ENCODE measurements at regions not wholly inside any gene's neighbourhood (a gene's known extent, or its start where the extent isn't known, plus 50 kb on each side); places are given as distances from the start of the nearest gene placed in this dataset.

DNA sequence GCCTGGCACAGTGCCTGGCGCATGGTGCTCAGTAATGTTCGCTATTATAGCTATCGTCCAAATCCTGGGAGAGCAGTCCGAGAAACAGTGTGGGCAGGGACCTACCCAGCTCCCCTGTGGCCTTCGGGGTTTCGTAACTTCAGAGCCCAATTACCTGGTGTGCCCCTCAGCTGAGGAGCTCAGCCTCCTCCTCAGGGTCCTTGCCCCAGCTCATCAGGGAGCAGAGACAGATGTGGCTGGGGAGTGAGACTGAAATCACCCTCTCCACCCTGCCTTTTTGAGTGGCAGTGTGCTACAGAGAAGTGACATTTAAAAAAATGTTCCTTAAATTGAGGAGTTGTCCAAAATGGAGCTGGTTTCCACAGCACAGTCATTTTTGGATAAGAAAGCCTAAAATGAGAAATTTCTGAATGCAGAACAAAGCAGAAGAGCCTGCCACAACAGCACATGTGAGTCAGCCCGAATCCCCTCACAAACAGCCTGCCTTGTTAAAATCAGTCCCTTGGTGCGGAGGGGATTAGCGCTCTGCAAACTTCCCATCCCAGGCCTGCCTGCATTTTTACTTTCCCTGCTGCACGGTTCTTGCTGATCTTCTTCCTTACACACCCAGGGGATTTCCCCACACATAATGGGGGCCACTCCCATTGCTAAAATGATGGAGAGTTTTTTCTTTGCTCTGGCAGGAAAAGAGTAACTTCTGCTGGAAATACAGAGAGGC lies 78.1 kb upstream of the PITX1 start:
- H3K4me3 Mint-ChIP-seq (ENCODE audit: low read depth) = no peak overlapping the region

DNA sequence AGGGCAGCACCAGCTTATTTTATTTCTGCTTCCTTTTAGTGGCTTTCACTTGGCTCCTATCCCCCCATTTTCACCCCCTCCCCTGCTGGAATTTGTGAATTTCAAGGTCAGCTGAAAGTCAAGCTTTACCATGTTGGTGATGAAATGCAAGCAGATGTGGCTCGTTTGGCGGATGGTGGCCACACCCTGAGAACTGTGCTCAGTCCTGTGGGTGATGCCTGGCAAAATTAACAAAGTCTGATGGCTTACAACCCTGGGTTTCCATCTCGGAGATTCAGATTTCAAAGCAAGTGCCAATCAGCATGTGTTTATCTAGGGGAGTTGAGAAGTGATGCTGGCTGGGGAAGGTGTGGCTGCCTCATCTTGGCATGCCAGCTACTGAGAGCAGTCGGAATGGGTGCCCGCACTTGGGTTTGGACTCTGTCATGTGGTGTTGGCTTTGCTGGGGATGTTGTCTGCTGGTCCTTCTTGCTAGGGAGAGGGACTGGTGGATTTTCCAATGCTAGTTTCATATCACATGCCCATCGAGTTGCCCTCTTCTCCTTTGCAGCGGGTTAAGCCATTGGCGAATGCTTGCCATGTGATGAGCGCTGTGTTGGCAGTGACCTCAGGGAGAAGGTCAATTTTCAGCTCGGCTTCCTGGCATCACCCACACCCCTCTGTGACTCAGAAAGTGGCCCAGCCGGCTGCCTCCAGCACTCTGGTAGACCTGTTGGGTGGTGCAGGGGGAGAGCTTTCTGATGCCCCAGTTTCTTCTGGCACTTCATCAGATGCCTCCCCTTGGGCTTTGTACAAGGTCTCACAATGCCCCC lies 77.0 kb upstream of the PITX1 start:
- no peak for DNase-seq (ENCODE audit: low spot score)
- no peak overlapping the region for H3K27ac Mint-ChIP-seq
- no peaks in the 10 kb centered on the region for H3K4me1 Mint-ChIP-seq (ENCODE audit: low read depth)
- H3K27me3 Mint-ChIP-seq (ENCODE audit: low read depth) = peaks cover 5% of the 10 kb centered on the region
- H3K4me3 Mint-ChIP-seq (ENCODE audit: low read depth) = no peak overlapping the region
- no peaks in the 10 kb centered on the region for H3K36me3 Mint-ChIP-seq (ENCODE audit: low read depth)
- no peaks in the 10 kb centered on the region for H3K9me3 Mint-ChIP-seq
- intact Hi-C loops (cut with micrococcal nuclease) = no loop called here

More for the DNA sequence above, 78.1 kb upstream of the PITX1 start:
- Mint-ChIP-seq H3K27ac (no peak overlapping the region), H3K4me1 (ENCODE audit: low read depth) (no peaks in the 10 kb centered on the region), H3K27me3 (ENCODE audit: low read depth) (peaks cover 3% of the 10 kb centered on the region), H3K36me3 (ENCODE audit: low read depth) (no peaks in the 10 kb centered on the region), H3K9me3 (no peaks in the 10 kb centered on the region)
- no peak for DNase-seq (ENCODE audit: low spot score)
- intact Hi-C loops (cut with micrococcal nuclease) = no loop called here

DNA sequence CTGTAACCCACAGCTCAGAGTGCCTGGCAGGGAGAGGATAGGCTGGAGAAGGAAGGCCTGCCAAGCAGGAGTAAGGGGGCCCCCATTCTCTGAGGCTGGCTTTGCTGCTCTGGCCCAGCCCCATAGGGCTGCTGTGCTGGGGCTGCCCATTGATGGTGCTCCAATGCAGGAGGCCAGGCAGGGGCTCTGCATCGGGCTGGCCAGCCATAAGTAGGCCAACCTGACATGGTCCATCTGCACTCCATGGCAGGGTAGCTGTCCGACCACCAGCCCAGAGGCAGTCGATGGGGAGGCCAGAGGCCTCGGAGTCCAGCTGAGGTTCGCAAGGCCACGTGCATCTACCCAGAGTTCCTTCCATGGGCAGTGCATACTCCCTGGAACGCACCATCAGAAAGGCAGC lies 75.0 kb upstream of the PITX1 start:
- no peak for DNase-seq (ENCODE audit: low spot score)
- intact Hi-C loops (cut with micrococcal nuclease) = no loop called here

DNA sequence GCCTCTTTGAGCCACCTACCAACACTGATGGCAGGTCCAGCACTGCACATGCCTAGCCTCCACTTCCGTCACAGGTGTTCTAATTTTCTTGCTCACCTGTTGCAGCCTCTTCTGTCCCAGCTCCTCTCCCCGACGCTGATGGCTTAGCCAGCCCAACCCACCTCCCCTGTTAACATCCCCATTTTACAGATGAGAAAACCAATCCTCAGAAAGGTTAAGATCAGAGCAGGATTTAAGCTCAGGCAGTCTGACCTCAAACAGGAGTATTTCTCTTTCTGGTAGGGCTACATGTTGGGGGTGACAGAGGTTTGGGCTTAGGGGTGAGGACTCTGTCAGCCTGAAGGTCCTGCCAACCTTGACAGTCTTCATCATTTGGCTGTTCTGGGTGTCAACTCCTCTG lies 74.5 kb upstream of the PITX1 start:
- Mint-ChIP-seq H3K27me3 (ENCODE audit: low read depth) (peaks cover 6% of the 10 kb centered on the region), H3K27ac (no peak overlapping the region), H3K36me3 (ENCODE audit: low read depth) (no peaks in the 10 kb centered on the region), H3K4me3 (ENCODE audit: low read depth) (no peak overlapping the region), H3K4me1 (ENCODE audit: low read depth) (no peaks in the 10 kb centered on the region), H3K9me3 (no peaks in the 10 kb centered on the region)
- no peak for DNase-seq (ENCODE audit: low spot score)
- intact Hi-C loops (cut with micrococcal nuclease) = no loop called here

More for the DNA sequence above, 75.0 kb upstream of the PITX1 start:
- Mint-ChIP-seq H3K36me3 (ENCODE audit: low read depth) (no peaks in the 10 kb centered on the region), H3K4me1 (ENCODE audit: low read depth) (no peaks in the 10 kb centered on the region), H3K27me3 (ENCODE audit: low read depth) (peaks cover 6% of the 10 kb centered on the region), H3K9me3 (no peaks in the 10 kb centered on the region), H3K4me3 (ENCODE audit: low read depth) (no peak overlapping the region), H3K27ac (no peak overlapping the region)

DNA sequence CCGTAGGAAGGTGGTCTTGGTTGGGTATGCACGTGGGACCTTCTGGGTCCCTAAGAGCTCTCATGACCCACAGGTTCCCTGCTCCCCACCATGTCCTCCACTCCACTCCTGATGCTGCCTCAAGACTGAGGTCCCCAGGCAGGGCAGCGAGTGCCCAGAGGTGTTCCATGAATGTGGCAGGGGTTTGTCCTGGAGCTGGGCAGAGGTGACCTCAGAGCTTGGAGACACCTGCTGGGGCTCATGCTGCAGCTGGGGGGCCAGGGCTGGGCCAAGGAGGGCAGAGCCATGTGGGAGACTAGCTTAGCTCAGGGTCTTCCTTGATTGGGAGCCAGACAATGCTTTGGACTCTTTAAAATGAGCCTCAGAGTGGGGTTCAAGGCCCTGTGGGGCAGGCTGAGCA lies 74.0 kb upstream of the PITX1 start:
- no peak for DNase-seq (ENCODE audit: low spot score)
- Mint-ChIP-seq H3K27me3 (ENCODE audit: low read depth) (peaks cover 6% of the 10 kb centered on the region), H3K36me3 (ENCODE audit: low read depth) (no peaks in the 10 kb centered on the region), H3K4me3 (ENCODE audit: low read depth) (no peak overlapping the region), H3K27ac (no peak overlapping the region), H3K4me1 (ENCODE audit: low read depth) (no peaks in the 10 kb centered on the region), H3K9me3 (no peaks in the 10 kb centered on the region)
- intact Hi-C loops (cut with micrococcal nuclease) = no loop called here

DNA sequence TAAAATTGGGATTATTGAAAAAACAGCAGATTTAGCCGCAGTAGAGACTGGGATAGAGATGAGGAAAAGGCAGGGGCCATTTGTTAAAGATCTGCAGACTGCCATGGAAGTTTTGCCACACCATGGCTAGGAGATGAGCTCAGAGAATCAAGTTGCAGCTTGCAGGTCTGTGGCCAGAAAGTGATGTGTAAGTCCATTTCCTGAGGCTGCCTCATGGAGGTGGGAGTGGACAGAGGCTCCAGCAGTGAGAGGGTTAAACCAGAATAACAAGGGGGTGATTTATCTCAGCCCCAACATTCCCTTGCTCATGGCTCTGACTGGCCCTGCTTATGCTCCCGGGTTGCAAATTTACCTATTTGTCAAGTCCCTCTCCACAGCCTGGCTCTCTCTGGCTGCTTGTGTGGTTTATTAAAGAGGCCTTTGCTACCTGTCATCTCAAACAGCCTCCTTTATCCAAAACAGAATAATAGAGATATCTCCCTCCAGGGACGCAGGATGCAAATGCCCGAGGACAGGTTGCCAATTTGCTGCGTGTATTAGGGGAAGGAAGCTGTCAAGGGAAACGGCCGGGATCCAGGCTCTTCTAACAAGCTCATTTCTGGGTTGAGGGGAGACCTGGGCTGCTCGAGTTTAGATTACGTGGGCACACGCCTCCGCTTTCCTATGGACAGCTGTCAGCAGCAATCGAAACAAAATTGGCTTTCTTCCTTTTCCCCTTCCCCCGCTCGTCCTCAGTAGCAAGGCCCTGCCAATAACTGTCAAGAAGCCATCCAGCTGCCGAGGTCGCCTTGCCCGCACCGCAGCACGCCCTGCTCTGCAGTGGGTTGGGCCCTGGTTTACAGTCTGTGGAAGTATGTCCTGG lies 72.8 kb upstream of the PITX1 start:
- Mint-ChIP-seq H3K9me3 (no peaks in the 10 kb centered on the region), H3K27me3 (ENCODE audit: low read depth) (peaks cover 6% of the 10 kb centered on the region)
- intact Hi-C loops (cut with micrococcal nuclease) = no loop called here

DNA sequence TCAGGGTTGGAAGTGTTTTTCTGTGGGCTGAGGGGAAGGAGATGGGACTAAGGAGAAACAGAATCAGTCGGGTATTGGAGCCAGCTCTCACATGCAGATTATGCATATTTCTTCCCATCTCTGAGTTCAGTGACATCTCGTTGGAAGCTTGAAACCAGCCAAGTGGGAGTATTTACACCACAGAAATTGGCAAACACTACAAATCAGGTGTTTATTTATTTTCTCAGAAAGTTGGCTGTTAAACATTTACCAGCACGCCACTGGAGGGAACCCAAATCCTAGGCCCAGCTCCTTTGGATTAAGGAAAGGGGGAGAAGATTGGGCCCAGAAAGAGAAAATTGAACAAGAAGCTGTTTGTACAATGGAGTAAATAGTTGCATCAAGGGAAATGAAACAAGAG lies 72.1 kb upstream of the PITX1 start:
- H3K9me3 Mint-ChIP-seq = no peaks in the 10 kb centered on the region
- intact Hi-C loops (cut with micrococcal nuclease) = no loop called here

More for the DNA sequence above, 72.8 kb upstream of the PITX1 start:
- no peaks in the 10 kb centered on the region for H3K36me3 Mint-ChIP-seq (ENCODE audit: low read depth)
- H3K27ac Mint-ChIP-seq = no peak overlapping the region
- no peaks in the 10 kb centered on the region for H3K4me1 Mint-ChIP-seq (ENCODE audit: low read depth)
- H3K4me3 Mint-ChIP-seq (ENCODE audit: low read depth) = no peak overlapping the region
- no peak for DNase-seq (ENCODE audit: low spot score)

DNA sequence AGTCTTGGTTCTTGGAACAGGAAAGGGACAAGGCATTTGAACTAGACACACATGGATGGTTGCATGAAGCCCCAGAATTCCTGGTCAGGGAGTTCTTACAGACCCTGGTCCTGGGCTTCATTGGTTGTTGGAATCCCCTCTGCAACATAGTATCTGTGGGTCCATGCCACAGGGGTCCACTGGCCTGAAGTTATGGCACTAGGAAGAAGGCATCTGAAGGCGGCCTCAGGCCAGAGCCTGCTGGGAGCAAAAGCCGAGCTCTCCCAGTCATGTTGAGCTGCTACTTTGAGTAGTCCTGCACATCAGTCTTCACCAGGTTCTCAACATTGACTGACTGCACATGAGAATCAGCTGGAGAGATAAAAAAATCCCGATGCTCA lies 71.1 kb upstream of the PITX1 start:
- no peaks in the 10 kb centered on the region for H3K4me1 Mint-ChIP-seq (ENCODE audit: low read depth)
- H3K4me3 Mint-ChIP-seq (ENCODE audit: low read depth) = no peak overlapping the region
- no peaks in the 10 kb centered on the region for H3K36me3 Mint-ChIP-seq (ENCODE audit: low read depth)
- DNase-seq (ENCODE audit: low spot score) = no peak
- H3K27ac Mint-ChIP-seq = no peak overlapping the region
- peaks cover 6% of the 10 kb centered on the region for H3K27me3 Mint-ChIP-seq (ENCODE audit: low read depth)
- H3K9me3 Mint-ChIP-seq = no peaks in the 10 kb centered on the region
- intact Hi-C loops (cut with micrococcal nuclease) = no loop called here

More for the DNA sequence above, 72.1 kb upstream of the PITX1 start:
- no peak overlapping the region for H3K27ac Mint-ChIP-seq
- no peaks in the 10 kb centered on the region for H3K4me1 Mint-ChIP-seq (ENCODE audit: low read depth)
- no peak overlapping the region for H3K4me3 Mint-ChIP-seq (ENCODE audit: low read depth)
- H3K36me3 Mint-ChIP-seq (ENCODE audit: low read depth) = no peaks in the 10 kb centered on the region
- no peak for DNase-seq (ENCODE audit: low spot score)
- H3K27me3 Mint-ChIP-seq (ENCODE audit: low read depth) = peaks cover 6% of the 10 kb centered on the region

DNA sequence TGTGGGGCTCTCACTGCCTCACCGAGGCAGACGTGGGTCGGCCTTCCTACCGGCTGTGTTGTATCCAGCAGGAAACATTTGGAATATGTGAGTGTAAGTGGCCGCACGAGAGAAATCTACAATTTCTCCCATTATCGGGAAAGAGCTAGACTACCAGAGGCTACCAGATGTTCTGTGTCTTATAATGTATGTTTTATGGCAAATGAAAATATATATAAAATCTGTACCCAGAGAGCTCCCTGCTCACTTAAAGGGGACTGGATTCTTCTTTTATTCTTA lies 69.5 kb upstream of the PITX1 start:
- DNase-seq (ENCODE audit: low spot score) = no peak
- intact Hi-C loops (cut with micrococcal nuclease) = no loop called here
- H3K9me3 Mint-ChIP-seq = no peaks in the 10 kb centered on the region
- H3K27ac Mint-ChIP-seq = no peak overlapping the region
- peaks cover 8% of the 10 kb centered on the region for H3K27me3 Mint-ChIP-seq (ENCODE audit: low read depth)
- H3K36me3 Mint-ChIP-seq (ENCODE audit: low read depth) = no peaks in the 10 kb centered on the region
- H3K4me1 Mint-ChIP-seq (ENCODE audit: low read depth) = no peaks in the 10 kb centered on the region
- H3K4me3 Mint-ChIP-seq (ENCODE audit: low read depth) = no peak overlapping the region

DNA sequence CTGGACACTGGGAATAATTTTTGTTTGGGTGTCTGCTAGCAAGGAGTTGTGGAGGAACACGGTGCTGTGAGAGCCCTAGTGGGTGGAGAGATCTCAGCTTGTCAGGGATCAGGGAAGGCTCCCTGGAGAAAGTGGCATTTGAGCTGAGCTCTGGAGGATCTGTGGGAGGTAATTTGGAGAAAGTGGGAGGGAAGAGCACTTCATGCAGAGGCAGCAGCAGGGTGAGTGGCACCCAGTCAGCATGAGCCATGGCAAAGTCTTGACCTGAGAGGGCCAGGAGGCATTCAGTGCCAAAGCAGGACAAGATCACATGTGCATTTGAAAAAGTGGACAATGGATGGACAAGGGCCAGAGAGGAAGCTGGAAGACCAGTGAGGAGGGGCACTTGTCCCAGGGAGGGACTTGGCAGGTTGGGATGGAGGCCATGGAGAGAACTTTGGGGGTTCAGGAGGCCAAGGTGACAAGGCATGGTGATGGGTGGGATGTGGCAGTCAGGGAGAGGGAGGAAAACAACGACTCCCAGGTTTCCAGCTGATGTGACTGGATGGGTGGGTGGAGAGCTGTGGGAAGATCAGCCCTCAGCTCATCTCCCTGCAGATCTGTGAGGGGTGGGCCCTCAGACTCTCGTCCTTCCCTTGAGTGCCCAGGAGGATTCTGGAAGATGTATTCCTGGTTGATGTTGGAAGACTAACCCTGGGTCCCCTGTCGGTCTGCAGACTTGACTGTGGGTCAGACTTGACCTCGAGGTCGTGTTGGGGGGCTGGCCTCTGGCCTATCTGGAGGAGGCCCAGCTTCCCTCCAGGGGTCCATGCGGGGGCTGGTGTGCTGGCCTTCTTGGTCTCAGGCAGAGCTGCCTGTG lies 68.9 kb upstream of the PITX1 start:
- no peak for DNase-seq (ENCODE audit: low spot score)
- H3K9me3 Mint-ChIP-seq = no peaks in the 10 kb centered on the region

DNA sequence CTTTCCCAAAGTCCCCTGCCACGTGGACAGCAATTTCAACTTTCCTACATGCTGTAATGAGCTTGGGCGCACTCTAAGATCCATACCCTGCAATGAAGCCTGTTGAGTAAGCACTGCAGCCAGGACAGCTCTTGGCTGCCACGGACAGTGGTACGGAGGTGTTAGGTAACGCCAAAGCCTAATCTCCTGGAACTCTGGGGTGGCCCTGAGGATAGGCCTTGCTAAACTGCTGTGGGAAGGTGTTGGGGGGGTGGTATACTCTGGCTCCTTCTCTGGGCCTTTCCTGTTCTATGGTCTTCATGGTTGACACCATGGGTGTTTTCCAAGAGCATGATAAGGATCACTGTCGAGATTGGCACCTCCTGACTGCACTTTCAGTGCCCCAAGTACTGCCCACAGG lies 66.4 kb upstream of the PITX1 start:
- intact Hi-C loops (cut with micrococcal nuclease) = no loop called here
- Mint-ChIP-seq H3K4me3 (ENCODE audit: low read depth) (no peak overlapping the region), H3K27ac (no peak overlapping the region), H3K4me1 (ENCODE audit: low read depth) (no peaks in the 10 kb centered on the region), H3K36me3 (ENCODE audit: low read depth) (no peaks in the 10 kb centered on the region), H3K9me3 (no peaks in the 10 kb centered on the region), H3K27me3 (ENCODE audit: low read depth) (peaks cover 3% of the 10 kb centered on the region)
- DNase-seq (ENCODE audit: low spot score) = no peak

More for the DNA sequence above, 68.9 kb upstream of the PITX1 start:
- Mint-ChIP-seq H3K27me3 (ENCODE audit: low read depth) (peaks cover 8% of the 10 kb centered on the region), H3K4me3 (ENCODE audit: low read depth) (no peak overlapping the region), H3K4me1 (ENCODE audit: low read depth) (no peaks in the 10 kb centered on the region), H3K36me3 (ENCODE audit: low read depth) (no peaks in the 10 kb centered on the region), H3K27ac (no peak overlapping the region)
- intact Hi-C loops (cut with micrococcal nuclease) = no loop called here

DNA sequence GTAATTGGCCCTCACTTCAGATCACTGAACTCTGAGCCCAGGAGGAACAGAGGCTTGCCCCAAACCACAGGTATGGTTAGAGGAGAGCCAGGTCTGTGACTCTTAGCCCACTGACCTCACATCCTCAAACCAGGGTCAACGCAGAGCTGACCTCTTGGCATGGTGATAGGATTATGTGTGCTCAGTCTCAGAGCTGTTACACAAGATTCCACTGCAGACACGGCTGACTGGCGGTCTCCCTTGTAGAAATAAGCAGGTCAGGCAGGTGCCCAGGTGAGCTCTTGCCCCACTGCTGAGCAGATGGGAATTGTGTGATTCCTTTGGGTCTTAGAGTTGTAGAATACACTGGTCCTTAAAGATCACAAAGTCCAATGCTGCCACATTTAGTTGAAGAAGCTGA lies 66.0 kb upstream of the PITX1 start:
- DNase-seq (ENCODE audit: low spot score) = no peak
- intact Hi-C loops (cut with micrococcal nuclease) = no loop called here
- Mint-ChIP-seq H3K27ac (no peak overlapping the region), H3K36me3 (ENCODE audit: low read depth) (no peaks in the 10 kb centered on the region), H3K27me3 (ENCODE audit: low read depth) (peaks cover 3% of the 10 kb centered on the region), H3K9me3 (no peaks in the 10 kb centered on the region), H3K4me3 (ENCODE audit: low read depth) (no peak overlapping the region), H3K4me1 (ENCODE audit: low read depth) (no peaks in the 10 kb centered on the region)

Data from activated T-helper 2 cell treated with anti-CD3 and anti-CD28 coated beads, Interferon-gamma antibody, Interleukin-2, Interleukin-4, amounts not matched to agents 10 μg/mL and 5 μg/mL and 100 μg/mL, durations not matched to agents 14 hours and 24 hours and 36 hours (primary cell).